Dendritic cell treated with granulocyte-macrophage colony-stimulating factor and Interleukin-4, amounts not matched to agents 40 ng/mL and 50 ng/mL, for 4 days (primary cell): ENCODE measurements at regions not wholly inside any gene's neighbourhood (a gene's known extent, or its start where the extent isn't known, plus 50 kb on each side); places are given as distances from the start of the nearest gene placed in this dataset.

ENCODE experiments used
- H3K27ac Mint-ChIP-seq: one replicate; pipeline ENCODE4 v1.8.0; 2022; ENCODE audit warnings: mild to moderate bottlenecking, mixed read lengths
- H3K27me3 Mint-ChIP-seq: one replicate; pipeline ENCODE4 v1.8.0; 2022; ENCODE audit warnings: mild to moderate bottlenecking, mixed read lengths
- H3K36me3 Mint-ChIP-seq: one replicate; pipeline ENCODE4 v1.8.0; 2022; ENCODE audit warnings: low read depth, mixed read lengths
- H3K4me1 Mint-ChIP-seq: one replicate; pipeline ENCODE4 v1.8.0; 2022; ENCODE audit warnings: low read depth, mixed read lengths
- H3K4me3 Mint-ChIP-seq: one replicate; pipeline ENCODE4 v1.8.0; 2022; ENCODE audit warnings: mild to moderate bottlenecking, moderate library complexity, mixed read lengths
- H3K9me3 Mint-ChIP-seq: one replicate; pipeline ENCODE4 v1.8.0; 2022; ENCODE audit warnings: mixed read lengths
- intact Hi-C: fragments of 100-400 bp; cut with micrococcal nuclease; formaldehyde crosslinking; loops from one replicate; pipeline ENCODE4 v1.15.0; 2022

DNA sequence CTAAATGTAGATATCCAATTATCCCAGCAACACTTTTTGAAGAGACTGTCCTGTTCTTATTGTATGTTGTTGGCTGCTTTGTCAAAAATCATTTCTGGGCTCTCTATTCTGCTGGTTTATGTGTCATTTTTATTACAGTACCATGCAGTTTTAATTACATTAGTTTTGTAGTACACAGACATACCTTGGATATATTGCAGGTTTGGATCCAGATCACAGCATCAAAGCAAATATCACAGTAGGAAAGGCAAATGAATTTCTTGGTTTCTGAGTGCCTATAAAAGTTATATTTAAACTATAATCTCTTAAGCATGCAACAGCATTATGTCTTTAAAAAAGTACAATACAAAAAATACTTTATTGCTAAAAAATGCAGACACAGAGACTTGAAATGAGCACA is 564.2 kb upstream of the MIR17HG start:
- no peak overlapping the region for H3K4me3 Mint-ChIP-seq
- intact Hi-C loops, result no loop called here
- no peak overlapping the region for H3K27ac Mint-ChIP-seq
- H3K36me3 Mint-ChIP-seq, result no peaks in the 10 kb centered on the region
- no peaks in the 10 kb centered on the region for H3K4me1 Mint-ChIP-seq
- no peaks in the 10 kb centered on the region for H3K9me3 Mint-ChIP-seq
- no peaks in the 10 kb centered on the region for H3K27me3 Mint-ChIP-seq

DNA sequence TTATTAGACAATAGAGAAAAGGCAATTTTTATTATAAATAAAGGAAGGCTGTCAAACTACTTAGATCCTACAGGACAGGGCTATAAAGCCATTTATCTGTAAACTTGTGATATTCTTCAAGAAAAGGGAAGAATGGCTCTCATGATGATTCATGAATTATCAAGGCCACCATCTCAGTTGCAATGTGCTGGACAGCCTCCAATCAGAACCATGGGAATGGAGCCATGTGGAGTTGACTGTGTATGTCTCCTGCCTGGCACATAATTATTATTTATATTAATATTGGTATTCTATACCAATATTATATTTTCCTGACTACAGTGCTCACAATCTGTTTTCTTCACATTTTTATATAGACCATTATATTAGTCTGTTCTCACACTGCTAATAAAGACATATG is 560.5 kb upstream of the MIR17HG start:
- H3K36me3 Mint-ChIP-seq, result no peaks in the 10 kb centered on the region
- no peak overlapping the region for H3K4me3 Mint-ChIP-seq
- intact Hi-C loops, result no loop called here
- no peaks in the 10 kb centered on the region for H3K9me3 Mint-ChIP-seq
- H3K27ac Mint-ChIP-seq, result no peak overlapping the region
- no peaks in the 10 kb centered on the region for H3K27me3 Mint-ChIP-seq
- no peaks in the 10 kb centered on the region for H3K4me1 Mint-ChIP-seq

GRCh38 chr13:90792335-90792734 is 555.2 kb upstream of the MIR17HG start:
- H3K36me3 Mint-ChIP-seq, result no peaks in the 10 kb centered on the region
- no peak overlapping the region for H3K27ac Mint-ChIP-seq
- intact Hi-C loops, result no loop called here
- no peak overlapping the region for H3K4me3 Mint-ChIP-seq
- H3K27me3 Mint-ChIP-seq, result no peaks in the 10 kb centered on the region
- H3K4me1 Mint-ChIP-seq, result no peaks in the 10 kb centered on the region
- H3K9me3 Mint-ChIP-seq, result no peaks in the 10 kb centered on the region

GRCh38 chr13:90793261-90793820 is 554.1 kb upstream of the MIR17HG start:
- no peak overlapping the region for H3K27ac Mint-ChIP-seq
- H3K4me1 Mint-ChIP-seq, result no peaks in the 10 kb centered on the region
- intact Hi-C loops, result no loop called here
- no peaks in the 10 kb centered on the region for H3K27me3 Mint-ChIP-seq
- H3K36me3 Mint-ChIP-seq, result no peaks in the 10 kb centered on the region
- no peak overlapping the region for H3K4me3 Mint-ChIP-seq
- no peaks in the 10 kb centered on the region for H3K9me3 Mint-ChIP-seq

- H3K27me3 Mint-ChIP-seq, result no peaks in the 10 kb centered on the region
- no peak overlapping the region for H3K4me3 Mint-ChIP-seq
- H3K9me3 Mint-ChIP-seq, result no peaks in the 10 kb centered on the region
- no peaks in the 10 kb centered on the region for H3K36me3 Mint-ChIP-seq
- H3K4me1 Mint-ChIP-seq, result peaks cover 16% of the 10 kb centered on the region
- intact Hi-C loops, result no loop called here
- H3K27ac Mint-ChIP-seq, result no peak overlapping the region
Observed at GRCh38 chr13:90796474-90796873, 551.0 kb upstream of the MIR17HG start.

- Mint-ChIP-seq H3K4me1 (peaks cover 16% of the 10 kb centered on the region), H3K9me3 (no peaks in the 10 kb centered on the region), H3K36me3 (no peaks in the 10 kb centered on the region), H3K27me3 (no peaks in the 10 kb centered on the region), H3K27ac (no peak overlapping the region), H3K4me3 (no peak overlapping the region)
- intact Hi-C loops, result no loop called here
Observed at GRCh38 chr13:90797335-90797734, 550.2 kb upstream of the MIR17HG start.

GRCh38 chr13:90798381-90798780 is 549.1 kb upstream of the MIR17HG start:
- Mint-ChIP-seq H3K4me1 (peaks cover 16% of the 10 kb centered on the region), H3K36me3 (no peaks in the 10 kb centered on the region), H3K27me3 (no peaks in the 10 kb centered on the region), H3K9me3 (no peaks in the 10 kb centered on the region), H3K27ac (no peak overlapping the region), H3K4me3 (no peak overlapping the region)
- intact Hi-C loops, result no loop called here

DNA sequence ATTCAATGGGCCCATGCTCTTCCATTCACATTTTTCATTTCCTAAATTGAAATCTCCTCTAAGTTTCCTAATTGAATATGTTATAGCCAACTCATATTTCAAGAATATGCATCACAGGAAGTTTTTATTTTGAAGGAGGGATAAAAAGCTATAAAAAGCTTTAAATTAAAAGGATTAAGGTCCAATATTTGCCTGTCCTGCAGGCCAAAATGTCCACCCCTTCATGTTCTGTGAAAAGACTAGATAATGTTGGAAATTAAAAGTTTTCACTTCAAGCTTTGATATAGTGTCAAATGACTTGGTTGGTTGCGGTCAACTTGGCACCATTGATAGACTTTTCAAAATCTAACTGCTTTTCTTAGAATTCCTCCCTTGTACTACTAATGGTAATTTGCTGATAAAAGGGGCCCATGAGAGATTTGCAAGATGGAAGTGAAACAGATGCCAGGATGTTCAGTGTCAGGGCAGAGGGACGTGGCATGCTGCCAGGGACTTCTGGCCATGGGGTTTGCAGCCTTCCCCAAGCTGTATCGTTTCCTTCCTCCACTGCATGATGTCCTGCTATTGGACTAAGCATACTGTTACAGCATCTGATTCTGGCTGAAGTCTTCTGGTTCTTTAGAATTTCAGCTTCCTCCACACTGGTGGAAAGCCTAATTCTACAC is 547.3 kb upstream of the MIR17HG start:
- Mint-ChIP-seq H3K4me1 (peaks cover 16% of the 10 kb centered on the region), H3K4me3 (no peak overlapping the region), H3K36me3 (no peaks in the 10 kb centered on the region), H3K27ac (peak overlapping the region; percentile 71), H3K9me3 (no peaks in the 10 kb centered on the region), H3K27me3 (no peaks in the 10 kb centered on the region)
- intact Hi-C loops, result no loop called here

GRCh38 chr13:90801621-90802020 is 545.9 kb upstream of the MIR17HG start:
- Mint-ChIP-seq H3K27ac (no peak overlapping the region), H3K27me3 (no peaks in the 10 kb centered on the region), H3K4me1 (peaks cover 16% of the 10 kb centered on the region), H3K36me3 (no peaks in the 10 kb centered on the region), H3K9me3 (no peaks in the 10 kb centered on the region), H3K4me3 (no peak overlapping the region)
- intact Hi-C loops, result no loop called here

- H3K27ac Mint-ChIP-seq, result no peak overlapping the region
- H3K9me3 Mint-ChIP-seq, result peaks cover 7% of the 10 kb centered on the region
- H3K4me1 Mint-ChIP-seq, result peaks cover 16% of the 10 kb centered on the region
- intact Hi-C loops, result no loop called here
- no peaks in the 10 kb centered on the region for H3K36me3 Mint-ChIP-seq
- no peak overlapping the region for H3K4me3 Mint-ChIP-seq
- no peaks in the 10 kb centered on the region for H3K27me3 Mint-ChIP-seq
Observed at GRCh38 chr13:90803210-90803609, 544.3 kb upstream of the MIR17HG start.

GRCh38 chr13:90806016-90806615 is 541.4 kb upstream of the MIR17HG start:
- no peak overlapping the region for H3K4me3 Mint-ChIP-seq
- peaks cover 9% of the 10 kb centered on the region for H3K9me3 Mint-ChIP-seq
- no peaks in the 10 kb centered on the region for H3K4me1 Mint-ChIP-seq
- H3K27ac Mint-ChIP-seq, result no peak overlapping the region
- no peaks in the 10 kb centered on the region for H3K27me3 Mint-ChIP-seq
- intact Hi-C loops, result no loop called here
- no peaks in the 10 kb centered on the region for H3K36me3 Mint-ChIP-seq

GRCh38 chr13:90806892-90807291 is 540.6 kb upstream of the MIR17HG start:
- intact Hi-C loops, result no loop called here
- Mint-ChIP-seq H3K9me3 (peaks cover 9% of the 10 kb centered on the region), H3K27ac (no peak overlapping the region), H3K4me3 (no peak overlapping the region), H3K36me3 (no peaks in the 10 kb centered on the region), H3K4me1 (no peaks in the 10 kb centered on the region), H3K27me3 (no peaks in the 10 kb centered on the region)

DNA sequence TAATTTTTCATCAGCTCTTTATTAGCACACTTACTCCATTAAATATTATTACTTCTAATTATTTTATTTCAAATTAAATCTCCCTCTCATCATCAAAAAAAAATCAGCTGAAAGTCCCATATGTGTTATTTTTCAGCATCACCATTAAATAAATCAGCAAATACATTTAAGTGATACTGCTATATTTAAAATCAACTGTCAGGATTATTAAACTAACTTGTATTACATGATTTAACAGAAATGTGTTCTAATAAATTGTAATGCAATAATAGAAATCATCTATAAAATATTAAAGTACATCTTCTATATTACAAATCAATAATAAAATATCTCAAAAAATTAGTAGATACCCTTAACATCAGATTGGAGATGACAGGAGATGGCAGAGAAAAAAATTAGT is 538.6 kb upstream of the MIR17HG start:
- H3K27ac Mint-ChIP-seq, result no peak overlapping the region
- intact Hi-C loops, result no loop called here
- H3K4me1 Mint-ChIP-seq, result no peaks in the 10 kb centered on the region
- H3K36me3 Mint-ChIP-seq, result no peaks in the 10 kb centered on the region
- peaks cover 9% of the 10 kb centered on the region for H3K9me3 Mint-ChIP-seq
- H3K4me3 Mint-ChIP-seq, result no peak overlapping the region
- H3K27me3 Mint-ChIP-seq, result no peaks in the 10 kb centered on the region

DNA sequence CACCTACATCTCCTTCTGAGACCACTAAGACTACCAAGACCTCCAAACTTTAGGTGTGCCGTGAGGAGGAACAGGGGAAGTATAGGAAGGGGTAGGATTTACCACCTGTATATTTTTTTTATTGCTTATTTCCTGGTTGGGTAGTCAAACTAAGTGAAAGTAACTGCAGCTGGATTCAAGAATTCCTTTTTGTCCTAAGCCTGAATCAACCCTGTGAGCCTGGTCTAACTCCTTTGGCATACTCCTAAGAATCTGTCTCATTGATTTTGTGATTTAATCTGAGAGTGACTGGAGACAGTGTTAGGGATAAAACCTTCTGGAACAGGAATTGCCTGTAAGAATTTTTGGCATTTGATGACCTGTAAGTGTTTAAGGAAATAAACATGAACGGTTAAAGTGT is 523.5 kb upstream of the MIR17HG start:
- Mint-ChIP-seq H3K4me3 (no peak overlapping the region), H3K36me3 (no peaks in the 10 kb centered on the region), H3K27ac (no peak overlapping the region)

GRCh38 chr13:90826688-90827087 is 520.8 kb upstream of the MIR17HG start:
- Mint-ChIP-seq H3K4me1 (no peaks in the 10 kb centered on the region), H3K9me3 (peaks cover 22% of the 10 kb centered on the region), H3K27me3 (no peaks in the 10 kb centered on the region), H3K4me3 (no peak overlapping the region), H3K27ac (no peak overlapping the region), H3K36me3 (no peaks in the 10 kb centered on the region)
- intact Hi-C loops, result no loop called here

More for the DNA sequence above, 523.5 kb upstream of the MIR17HG start:
- no peaks in the 10 kb centered on the region for H3K4me1 Mint-ChIP-seq
- H3K9me3 Mint-ChIP-seq, result peaks cover 24% of the 10 kb centered on the region
- no peaks in the 10 kb centered on the region for H3K27me3 Mint-ChIP-seq
- intact Hi-C loops, result no loop called here
